Keratinocyte (primary cell): ENCODE measurements at regions not wholly inside any gene's neighbourhood (a gene's known extent, or its start where the extent isn't known, plus 50 kb on each side); places are given as distances from the start of the nearest gene placed in this dataset.

Experiments
- DNase-seq: peaks from one replicate; pipeline ENCODE4 v3.0.0-alpha.2; 2011; ENCODE audit warnings: low read depth, missing footprints, low spot score
- FAIRE-seq: peaks from 2 replicates; lab custom pipeline; 2011; peaks lifted over from hg19 to GRCh38; lab: Jason Lieb, UNC
- H2AFZ ChIP-seq: 2 replicates; pipeline ENCODE4 v1.6.0; 2012; ENCODE audit warnings: low read length, control low read depth, inconsistent platforms; ENCODE audit not compliant: control insufficient read depth
- H3K27ac ChIP-seq: 2 replicates; pipeline ENCODE4 v1.5.1; 2011; ENCODE audit warnings: low read length; ENCODE audit not compliant: control insufficient read depth, insufficient read depth
- H3K27me3 ChIP-seq: 3 replicates; pipeline ENCODE4 v1.6.0; 2011; ENCODE audit warnings: low read length; ENCODE audit not compliant: control insufficient read depth, insufficient read depth; ENCODE audit errors: extremely low read depth
- H3K36me3 ChIP-seq, 2 experiments: 2 replicates in 1 of 2; 3 replicates in 1 of 2; pipeline ENCODE4 v1.5.1; 2011; ENCODE audit warnings: low read length in 2 of 2, mild to moderate bottlenecking in 1 of 2; ENCODE audit not compliant: control insufficient read depth in 2 of 2, insufficient read depth in 2 of 2; ENCODE audit errors: extremely low read depth in 1 of 2
- H3K4me1 ChIP-seq: 3 replicates; pipeline ENCODE4 v1.5.1; 2011; ENCODE audit warnings: low read length; ENCODE audit not compliant: control insufficient read depth, insufficient read depth; ENCODE audit errors: extremely low read depth
- H3K4me2 ChIP-seq: 3 replicates; pipeline ENCODE4 v1.6.0; 2011; ENCODE audit warnings: low read depth, low read length; ENCODE audit not compliant: control insufficient read depth, insufficient read depth; ENCODE audit errors: extremely low read depth
- H3K4me3 ChIP-seq, 3 experiments: fragments of 200-600 bp in 1 of 3; sonication (generic) in 1 of 3; 2 replicates in 2 of 3; 3 replicates in 1 of 3; pipeline ENCODE4 v1.5.1; 2011 to 2016; ENCODE audit warnings: low read length in 3 of 3, mild to moderate bottlenecking in 3 of 3, control low read depth in 2 of 3, inconsistent platforms in 1 of 3, low read depth in 1 of 3, mixed read lengths in 1 of 3, mixed run types in 1 of 3, moderate library complexity in 1 of 3; ENCODE audit not compliant: control insufficient read depth in 2 of 3, insufficient read depth in 2 of 3; ENCODE audit errors: extremely low read depth in 1 of 3
- H3K79me2 ChIP-seq: 2 replicates; pipeline ENCODE4 v1.6.0; 2012; ENCODE audit warnings: low read length; ENCODE audit not compliant: control insufficient read depth, insufficient read depth
- H3K9ac ChIP-seq: 3 replicates; pipeline ENCODE4 v1.6.0; 2011; ENCODE audit warnings: low read length; ENCODE audit not compliant: control insufficient read depth, insufficient read depth; ENCODE audit errors: extremely low read depth
- H3K9me1 ChIP-seq: 3 replicates; pipeline ENCODE4 v1.6.0; 2011; ENCODE audit warnings: low read length; ENCODE audit not compliant: control insufficient read depth, insufficient read depth; ENCODE audit errors: extremely low read depth
- H3K9me3 ChIP-seq: 2 replicates; pipeline ENCODE4 v1.5.1; 2012; ENCODE audit warnings: low read depth, low read length; ENCODE audit not compliant: control insufficient read depth
- H4K20me1 ChIP-seq: 3 replicates; pipeline ENCODE4 v1.6.0; 2011; ENCODE audit warnings: low read length; ENCODE audit not compliant: control insufficient read depth, insufficient read depth; ENCODE audit errors: extremely low read depth
- EZH2 ChIP-seq: IDR thresholded peaks from one replicate; pipeline ENCODE4 v1.6.1; 2012; ENCODE audit warnings: inconsistent platforms, mild to moderate bottlenecking, low read length, moderate library complexity
- dilution Hi-C: fragments of 300-500 bp; cut with MboI; formaldehyde crosslinking; loops from one replicate; pipeline ENCODE4 v1.7.0; 2020; ENCODE audit warnings: low sequenced_read_pairs; ENCODE audit not compliant: extremely low pct_ligation_motif_present
- TF ChIP-seq, protein P1 (sequence below), 3 experiments: IDR thresholded peaks in 1 of 3; conservative IDR thresholded peaks in 1 of 3; optimal IDR thresholded peaks in 1 of 3; 2 replicates in 2 of 3; 3 replicates in 1 of 3; pipeline versions ENCODE3 to v1.5.1; 2011; ENCODE audit warnings: low read length in 3 of 3, mild to moderate bottlenecking in 3 of 3, moderate library complexity in 2 of 3, control low read depth in 1 of 3, inconsistent platforms in 1 of 3; ENCODE audit not compliant: insufficient read depth in 2 of 3; ENCODE audit errors: extremely low read depth in 1 of 3

GRCh38 chr3:99186016-99186415 is 284.5 kb upstream of the DCBLD2 start:
- no peaks in the 10 kb centered on the region for H3K9me3 ChIP-seq
- H3K79me2 ChIP-seq, result no peaks in the 10 kb centered on the region
- no peaks in the 10 kb centered on the region for H3K27me3 ChIP-seq
- no peaks in the 10 kb centered on the region for H3K4me1 ChIP-seq
- H3K4me2 ChIP-seq, result no peak overlapping the region
- FAIRE-seq, result no peak
- TF ChIP-seq EZH2, result no peak
- TF ChIP-seq, protein P1, sequence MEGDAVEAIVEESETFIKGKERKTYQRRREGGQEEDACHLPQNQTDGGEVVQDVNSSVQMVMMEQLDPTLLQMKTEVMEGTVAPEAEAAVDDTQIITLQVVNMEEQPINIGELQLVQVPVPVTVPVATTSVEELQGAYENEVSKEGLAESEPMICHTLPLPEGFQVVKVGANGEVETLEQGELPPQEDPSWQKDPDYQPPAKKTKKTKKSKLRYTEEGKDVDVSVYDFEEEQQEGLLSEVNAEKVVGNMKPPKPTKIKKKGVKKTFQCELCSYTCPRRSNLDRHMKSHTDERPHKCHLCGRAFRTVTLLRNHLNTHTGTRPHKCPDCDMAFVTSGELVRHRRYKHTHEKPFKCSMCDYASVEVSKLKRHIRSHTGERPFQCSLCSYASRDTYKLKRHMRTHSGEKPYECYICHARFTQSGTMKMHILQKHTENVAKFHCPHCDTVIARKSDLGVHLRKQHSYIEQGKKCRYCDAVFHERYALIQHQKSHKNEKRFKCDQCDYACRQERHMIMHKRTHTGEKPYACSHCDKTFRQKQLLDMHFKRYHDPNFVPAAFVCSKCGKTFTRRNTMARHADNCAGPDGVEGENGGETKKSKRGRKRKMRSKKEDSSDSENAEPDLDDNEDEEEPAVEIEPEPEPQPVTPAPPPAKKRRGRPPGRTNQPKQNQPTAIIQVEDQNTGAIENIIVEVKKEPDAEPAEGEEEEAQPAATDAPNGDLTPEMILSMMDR (optimal IDR thresholded peaks at IDR 0.05 in 1 of 3, IDR thresholded peaks at IDR 0.05 in 1 of 3, conservative IDR thresholded peaks at IDR 0.05 in 1 of 3; ENCODE audit: extremely low read depth in 1 of 3, insufficient read depth in 2 of 3, low read length in 3 of 3), result no peak
- no peak for DNase-seq
- H3K9ac ChIP-seq, result no peak overlapping the region
- H3K27ac ChIP-seq, result no peak overlapping the region
- H4K20me1 ChIP-seq, result no peaks in the 10 kb centered on the region
- H3K4me3 ChIP-seq, result no peak overlapping the region
- no peak overlapping the region for H2AFZ ChIP-seq
- H3K36me3 ChIP-seq, result no peaks in the 10 kb centered on the region
- no peaks in the 10 kb centered on the region for H3K9me1 ChIP-seq
- dilution Hi-C loops, result loop anchor here (25.0 kb wide), 1 partner anchor 174 kb away; no protein-coding TSS in a partner anchor

DNA sequence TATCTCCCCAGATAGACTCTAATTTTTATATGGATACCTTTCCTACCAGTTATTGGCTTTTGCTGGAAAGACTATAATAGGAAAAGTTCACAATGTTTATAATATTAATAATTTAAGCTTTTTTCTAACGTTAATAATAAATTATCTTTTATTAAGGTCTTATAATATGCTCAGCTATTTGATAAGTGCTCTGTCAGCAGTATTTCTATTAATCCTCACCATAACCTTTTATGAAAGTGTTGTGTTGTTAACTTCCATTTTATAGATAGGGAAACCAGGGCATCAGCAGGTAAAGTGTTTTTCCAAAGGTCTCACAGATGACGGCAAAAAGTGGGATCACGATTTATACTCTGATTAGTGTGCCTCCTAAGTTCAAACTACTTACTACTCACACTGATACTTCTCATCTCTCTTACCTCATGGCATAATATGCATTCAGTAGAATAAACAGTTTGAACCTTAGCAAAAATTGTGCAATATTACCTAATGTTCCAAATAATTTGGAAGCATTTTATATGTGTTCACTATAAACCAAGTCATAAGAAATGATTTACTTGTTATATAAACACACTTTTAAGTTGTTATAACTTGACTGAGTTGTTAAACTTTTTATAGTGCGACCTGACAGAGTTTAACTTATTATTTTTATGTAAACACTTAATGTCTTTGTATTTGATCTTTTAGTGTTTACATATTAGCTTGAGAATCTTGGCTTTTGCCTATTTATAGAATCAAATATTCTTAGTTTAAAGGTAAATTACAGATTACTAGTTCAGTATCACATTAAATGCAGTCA is 274.9 kb upstream of the DCBLD2 start:
- Histone ChIP-seq H3K9ac (no peak overlapping the region), H3K4me2 (no peak overlapping the region), H3K4me1 (peaks cover 2% of the 10 kb centered on the region), H3K4me3 (no peak overlapping the region), H4K20me1 (no peaks in the 10 kb centered on the region), H3K9me1 (no peaks in the 10 kb centered on the region), H3K9me3 (no peaks in the 10 kb centered on the region), H2AFZ (no peak overlapping the region), H3K27me3 (no peaks in the 10 kb centered on the region), H3K36me3 (no peaks in the 10 kb centered on the region), H3K79me2 (no peaks in the 10 kb centered on the region), H3K27ac (no peak overlapping the region)
- DNase-seq, result no peak
- TF ChIP-seq EZH2, result no peak
- TF ChIP-seq, protein P1 (optimal IDR thresholded peaks at IDR 0.05 in 1 of 3, IDR thresholded peaks at IDR 0.05 in 1 of 3, conservative IDR thresholded peaks at IDR 0.05 in 1 of 3; ENCODE audit: extremely low read depth in 1 of 3, insufficient read depth in 2 of 3, low read length in 3 of 3), result no peak
- no peak for FAIRE-seq
- dilution Hi-C loops, result loop anchor here (25.0 kb wide), 1 partner anchor 164 kb away; no protein-coding TSS in a partner anchor
